IPS-NIHi7 (cell line): ENCODE measurements at regions not wholly inside any gene's neighbourhood (a gene's known extent, or its start where the extent isn't known, plus 50 kb on each side); places are given as distances from the start of the nearest gene placed in this dataset.
"Not testable (repeated sequence)": the region's sequence is repeated elsewhere in the genome, so short reads cannot be mapped to it uniquely, and the experiment has no call there.

Experiments used
- DNase-seq: peaks from one replicate; pipeline ENCODE4 v3.0.0; 2012; ENCODE audit warnings: mixed read lengths; ENCODE audit errors: extremely low spot score

DNA sequence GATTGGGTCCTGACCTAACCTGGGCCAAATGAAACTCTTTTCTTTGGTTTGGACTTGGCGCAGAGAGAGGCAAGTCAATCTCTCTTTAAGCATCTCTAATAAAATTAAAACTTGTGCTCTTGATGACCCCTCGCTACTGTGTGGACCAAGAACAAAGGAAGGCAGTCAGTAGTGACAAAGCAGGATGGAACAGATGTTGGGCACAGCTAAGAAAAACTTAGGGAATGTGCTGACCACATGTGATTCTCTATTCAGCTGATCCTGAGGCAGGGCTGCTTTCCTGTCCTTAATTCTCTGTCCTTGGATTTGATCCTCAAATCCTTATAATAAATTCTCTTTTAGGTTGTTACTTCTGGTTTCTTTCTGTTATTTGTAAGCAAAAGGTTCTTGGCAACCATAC is 259.9 kb downstream of the ZIC1 start:
- no peak for DNase-seq

DNA sequence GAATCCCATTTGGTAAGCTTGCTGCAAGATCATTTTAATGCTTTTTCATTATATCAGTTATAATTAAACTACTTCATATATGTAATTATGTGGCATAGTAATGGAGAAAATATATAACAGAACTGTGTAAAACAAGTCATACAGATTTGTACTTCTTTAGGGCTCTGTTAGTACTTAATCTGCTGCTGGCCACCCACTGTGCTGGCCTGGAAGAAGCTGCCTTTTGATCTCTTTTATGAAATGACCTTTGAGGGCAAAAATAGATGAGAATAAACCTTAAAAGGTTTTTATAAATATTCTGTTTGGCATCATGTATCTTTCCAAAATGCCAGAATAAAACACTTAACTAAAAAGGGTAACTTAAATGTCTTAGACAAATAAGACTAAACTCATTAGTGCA is 262.9 kb downstream of the ZIC1 start:
- DNase-seq = no peak

DNA sequence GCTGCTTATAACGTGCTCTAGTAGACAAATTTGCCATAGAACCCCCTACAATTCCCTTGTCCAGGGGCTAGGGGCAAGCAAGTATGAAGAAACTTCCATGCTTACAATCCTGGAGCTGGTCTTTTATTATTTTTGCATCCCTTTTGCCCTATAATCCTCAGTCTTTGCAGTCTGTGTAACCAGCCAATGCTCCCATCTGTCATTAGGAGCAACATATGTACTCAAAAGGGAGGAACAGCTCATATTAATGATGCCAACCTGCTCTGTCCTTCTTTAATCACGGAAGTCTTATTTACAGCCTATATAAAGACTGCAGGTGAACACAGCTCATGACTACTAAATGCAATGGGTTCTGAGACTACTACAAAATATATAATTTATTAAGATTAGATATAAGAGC is 263.3 kb downstream of the ZIC1 start:
- no peak for DNase-seq

DNA sequence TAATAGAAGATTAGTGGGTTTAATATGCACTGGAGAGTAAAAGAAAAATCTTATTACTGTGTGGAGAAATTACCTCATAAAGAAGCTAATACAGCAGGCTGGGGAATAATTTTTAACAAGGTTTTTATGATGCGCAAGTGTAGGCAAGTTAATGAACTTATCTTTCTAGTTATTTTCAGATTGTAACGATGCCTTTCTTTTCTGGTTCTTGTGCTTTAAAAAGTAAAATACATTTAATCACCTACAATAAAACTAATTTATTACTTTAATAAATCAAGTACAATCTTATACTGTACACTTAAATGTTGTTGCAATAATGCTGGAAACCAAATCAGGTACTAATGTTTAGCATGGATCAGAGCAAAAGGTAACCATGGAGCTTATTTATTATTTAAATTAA is 266.6 kb downstream of the ZIC1 start:
- no peak for DNase-seq

DNA sequence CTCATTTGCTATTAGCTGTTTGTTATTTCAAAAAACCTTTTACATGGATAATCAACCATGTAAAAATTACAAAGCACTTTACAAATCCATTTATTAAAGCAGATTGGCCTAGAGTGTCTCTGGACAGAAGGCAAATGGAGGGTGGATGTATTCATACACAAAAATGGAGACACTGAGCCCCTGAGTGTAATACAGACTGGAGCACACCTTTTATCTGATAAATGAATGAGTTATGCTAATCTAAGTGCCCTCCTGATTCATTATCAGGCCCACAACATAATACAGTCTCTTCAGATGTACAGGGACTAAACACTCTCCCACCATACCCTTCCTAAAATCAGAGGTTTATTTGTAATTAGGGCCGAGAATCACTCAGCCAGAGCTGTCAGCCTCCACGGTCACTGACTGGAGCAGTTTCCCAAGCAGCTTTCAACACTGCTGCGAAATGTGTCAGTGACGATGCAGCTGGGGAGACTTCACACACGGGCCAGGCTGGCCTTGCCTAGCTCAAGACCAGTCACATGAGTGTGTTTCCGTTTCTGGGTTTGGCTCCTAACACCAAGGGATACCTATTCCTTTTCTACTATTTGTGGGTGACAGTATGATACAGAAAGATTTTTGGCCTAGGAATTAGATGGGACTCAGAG is 271.8 kb downstream of the ZIC1 start:
- DNase-seq = no peak

DNA sequence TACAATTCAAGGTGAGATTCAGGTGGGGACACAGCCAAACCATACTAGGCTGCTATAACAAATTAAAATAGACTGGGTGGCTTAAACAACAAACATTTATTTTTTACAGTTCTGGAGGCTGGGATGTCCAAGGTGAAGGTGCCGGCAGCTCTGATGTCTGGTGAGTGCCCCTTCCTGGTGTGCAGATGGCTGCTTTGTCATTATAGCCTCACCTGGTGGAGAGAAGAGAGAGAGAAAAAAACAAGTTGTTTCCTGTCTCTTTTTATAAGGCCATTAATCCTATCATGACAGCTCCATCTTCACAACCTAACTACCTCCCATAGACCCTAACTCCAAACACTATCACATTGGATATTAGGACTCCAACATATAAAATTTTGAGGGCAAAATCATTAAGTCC is 279.7 kb downstream of the ZIC1 start:
- no peak for DNase-seq

DNA sequence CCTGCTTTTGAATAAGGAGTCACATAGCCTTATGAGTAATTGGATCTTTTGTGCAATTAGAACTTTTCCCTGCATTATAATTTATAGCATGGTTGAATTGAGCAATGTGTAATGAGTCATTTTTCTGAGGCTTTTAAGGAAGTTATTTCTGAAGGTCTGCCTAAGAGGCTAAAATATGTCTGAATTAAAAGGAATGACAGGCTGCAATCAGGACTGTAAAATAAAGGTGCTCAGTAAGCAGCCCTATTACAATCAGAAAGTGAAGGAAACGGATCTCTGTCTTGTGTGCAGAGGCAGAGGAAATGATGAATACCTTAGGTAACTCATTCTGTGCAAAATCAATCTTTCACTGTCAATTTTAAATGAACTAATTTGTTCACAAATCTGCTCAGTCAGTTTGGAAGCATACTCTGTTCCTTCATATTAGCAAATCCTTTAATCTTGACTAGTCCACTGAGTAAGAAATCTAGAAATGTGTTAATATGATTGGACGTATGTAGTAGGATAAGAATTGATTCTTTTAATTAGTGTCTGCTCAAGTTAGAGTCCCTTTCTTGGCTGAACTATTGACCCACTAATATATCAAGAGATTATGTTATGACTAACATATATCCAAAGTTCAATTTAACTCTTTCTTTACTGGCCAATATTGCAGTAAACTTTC is 290.1 kb downstream of the ZIC1 start:
- no peak for DNase-seq

DNA sequence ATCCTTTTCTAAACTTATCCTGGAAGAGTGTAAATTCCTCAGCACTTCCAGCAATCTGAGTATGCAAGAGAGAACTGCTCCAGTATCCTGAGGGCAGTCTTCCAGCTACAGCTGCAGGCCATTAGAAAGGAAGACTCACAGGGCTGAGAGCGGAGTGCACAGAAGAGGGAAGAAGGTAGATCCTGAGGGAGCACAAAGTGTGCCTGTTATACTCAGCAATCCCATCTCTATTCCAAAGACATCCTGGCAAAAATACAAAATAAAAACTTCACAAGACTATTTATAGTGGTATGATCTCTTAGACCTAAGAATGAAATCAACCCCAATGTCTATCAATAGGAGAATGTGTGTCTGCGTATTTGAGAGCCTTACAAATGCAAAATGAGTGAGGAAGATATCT is 292.0 kb downstream of the ZIC1 start:
- no peak for DNase-seq

DNA sequence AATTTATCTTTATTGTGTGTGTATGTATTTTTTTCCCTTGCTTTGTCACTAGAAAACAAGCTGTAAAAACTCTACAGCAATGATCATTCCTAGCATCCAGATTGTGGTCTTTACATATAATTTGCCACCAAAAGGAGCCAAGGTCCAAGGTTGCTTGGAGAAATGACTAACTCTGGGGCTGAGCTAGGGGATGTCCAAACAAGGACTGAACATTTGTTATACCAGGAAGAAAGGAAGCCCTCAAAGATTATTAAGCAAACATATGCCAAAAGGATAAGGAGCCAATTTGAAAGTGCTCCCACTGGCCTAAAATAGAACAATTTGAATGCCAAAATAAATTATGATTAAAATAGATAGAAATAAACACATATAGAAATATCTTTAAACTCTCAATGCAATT is 293.3 kb downstream of the ZIC1 start:
- no peak for DNase-seq

DNA sequence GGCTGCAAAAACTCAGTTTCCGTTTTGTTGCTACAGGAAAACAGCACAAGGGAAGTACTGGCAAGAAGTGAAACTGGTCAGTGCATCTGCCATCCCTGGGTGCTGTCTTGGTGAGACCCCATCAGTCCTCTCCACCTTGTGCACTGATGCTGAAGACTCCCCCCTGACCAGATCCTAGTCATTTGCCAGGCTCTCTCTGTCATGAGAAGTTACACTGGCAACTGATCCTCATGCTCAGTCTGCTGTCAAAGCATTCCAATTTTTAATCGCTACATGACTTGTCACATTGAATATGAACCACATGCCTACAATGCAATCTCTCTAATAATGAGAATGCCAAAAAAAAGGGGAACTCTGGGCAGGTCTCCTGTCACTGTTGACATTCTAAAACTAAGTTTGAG is 296.5 kb downstream of the ZIC1 start:
- DNase-seq = no peak

DNA sequence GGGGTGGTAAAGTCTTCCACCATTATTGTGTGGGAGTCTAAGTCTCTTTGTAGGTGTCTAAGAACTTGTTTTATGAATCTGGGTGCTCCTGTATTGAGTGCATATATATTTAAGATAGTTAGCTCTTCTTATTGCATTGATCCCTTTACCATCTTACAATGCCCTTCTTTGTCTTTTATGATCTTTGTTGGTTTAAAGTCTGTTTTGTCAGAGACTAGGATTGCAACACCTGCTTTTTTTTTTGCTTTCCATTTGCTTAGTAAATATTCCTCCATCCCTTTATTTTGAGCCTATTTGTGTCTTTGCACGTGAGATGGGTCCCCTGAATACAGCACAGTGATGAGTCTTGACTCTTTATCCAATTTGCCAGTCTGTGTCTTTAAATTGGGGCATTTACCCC is 301.6 kb downstream of the ZIC1 start:
- DNase-seq = not testable (repeated sequence)

DNA sequence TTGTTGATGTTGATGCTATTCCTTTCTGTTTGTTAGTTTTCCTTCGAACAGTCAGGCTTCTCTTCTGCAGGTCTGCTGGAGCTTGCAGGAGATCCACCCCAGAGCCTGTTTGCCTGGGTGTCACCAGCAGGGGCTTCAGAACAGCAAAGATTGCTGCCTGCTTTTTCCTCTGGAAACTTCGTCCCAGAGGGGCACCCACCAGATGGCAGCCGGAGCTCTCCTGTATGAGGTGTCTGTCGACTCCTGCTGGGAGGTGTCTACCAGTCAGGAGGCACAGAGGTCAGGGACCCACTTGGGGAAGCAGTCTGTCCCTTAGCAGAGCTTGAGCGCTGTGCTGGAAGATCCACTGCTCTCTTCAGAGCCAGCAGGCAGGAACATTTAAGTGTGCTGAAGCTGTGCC is 303.2 kb downstream of the ZIC1 start:
- DNase-seq = no peak

DNA sequence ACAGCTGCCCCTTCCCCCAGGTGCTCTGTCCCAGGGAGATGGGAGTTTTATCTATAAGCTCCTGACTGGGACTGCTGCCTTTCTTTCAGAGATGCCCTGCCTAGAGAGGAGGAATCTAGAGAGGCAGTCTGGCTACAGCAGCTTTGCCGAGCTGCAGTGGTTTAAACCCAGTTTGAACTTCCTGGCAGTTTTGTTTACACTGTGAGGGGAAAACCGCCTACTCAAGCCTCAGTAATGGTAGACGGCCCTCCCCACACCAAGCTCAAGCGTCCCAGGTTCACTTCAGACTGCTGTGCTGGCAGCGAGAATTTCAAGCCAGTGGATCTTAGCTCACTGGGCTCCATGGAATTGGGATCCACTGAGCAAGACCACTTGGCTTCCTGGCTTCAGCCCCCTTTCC is 303.6 kb downstream of the ZIC1 start:
- DNase-seq = not testable (repeated sequence)

DNA sequence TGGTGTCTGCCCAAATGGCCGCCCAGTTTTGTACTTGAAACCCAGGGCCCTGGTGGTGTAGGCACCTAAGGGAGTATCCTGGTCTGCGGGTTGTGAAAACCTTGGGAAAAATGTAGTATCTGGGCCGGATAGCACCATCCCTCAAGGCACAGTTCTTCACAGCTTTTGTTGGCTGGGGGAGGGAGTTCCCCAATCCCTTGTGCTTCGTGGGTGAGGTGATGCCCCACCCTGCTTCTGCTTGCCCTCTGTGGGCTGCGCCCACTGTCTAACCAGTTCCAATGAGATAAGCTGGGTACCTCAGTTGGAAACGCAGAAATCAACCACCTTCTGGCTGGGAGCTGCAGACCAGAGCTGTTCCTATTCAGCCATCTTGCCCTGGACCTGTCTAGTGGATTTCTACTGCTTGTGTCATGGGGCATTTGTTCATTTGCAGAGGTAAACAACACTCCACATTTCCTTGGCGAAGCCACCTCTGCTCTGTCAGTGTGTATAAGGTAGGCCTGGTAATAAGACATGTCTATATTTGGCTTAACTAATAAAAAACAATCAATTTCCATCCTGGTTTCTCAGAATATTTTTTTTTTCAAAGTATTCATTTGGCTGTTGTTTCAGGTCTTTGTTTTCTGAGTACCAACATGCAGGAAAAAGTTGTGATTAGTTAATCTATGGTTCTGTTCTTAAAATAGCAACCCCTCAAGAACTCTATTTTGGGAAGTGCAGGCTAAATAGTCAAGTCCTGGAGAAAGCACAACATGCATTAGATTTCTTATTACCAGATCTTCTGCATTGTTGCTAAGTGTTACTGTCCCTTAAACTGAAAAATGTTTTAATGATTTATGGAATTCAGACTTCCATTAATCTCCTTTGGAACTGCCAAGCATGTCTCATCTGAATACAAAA is 304.3 kb downstream of the ZIC1 start:
- no peak for DNase-seq

DNA sequence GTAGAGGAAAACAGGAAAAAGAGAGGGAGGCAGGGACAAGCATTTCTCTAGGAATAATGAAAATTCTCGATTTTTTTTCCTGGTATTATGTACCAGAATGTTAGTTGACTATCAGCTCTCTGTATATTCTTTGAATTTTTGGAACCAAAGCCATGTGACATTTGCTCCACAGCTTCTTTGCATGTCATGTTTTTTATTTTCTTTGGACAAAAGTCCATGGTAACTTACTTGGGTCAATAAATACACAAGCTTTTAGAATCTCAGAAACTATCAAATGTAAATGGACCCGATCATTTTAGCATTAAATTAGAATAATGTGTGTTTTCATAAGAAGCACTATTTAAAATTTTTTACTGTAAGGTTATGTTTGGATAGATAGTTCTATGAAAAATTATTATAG is 320.5 kb downstream of the ZIC1 start:
- no peak for DNase-seq

DNA sequence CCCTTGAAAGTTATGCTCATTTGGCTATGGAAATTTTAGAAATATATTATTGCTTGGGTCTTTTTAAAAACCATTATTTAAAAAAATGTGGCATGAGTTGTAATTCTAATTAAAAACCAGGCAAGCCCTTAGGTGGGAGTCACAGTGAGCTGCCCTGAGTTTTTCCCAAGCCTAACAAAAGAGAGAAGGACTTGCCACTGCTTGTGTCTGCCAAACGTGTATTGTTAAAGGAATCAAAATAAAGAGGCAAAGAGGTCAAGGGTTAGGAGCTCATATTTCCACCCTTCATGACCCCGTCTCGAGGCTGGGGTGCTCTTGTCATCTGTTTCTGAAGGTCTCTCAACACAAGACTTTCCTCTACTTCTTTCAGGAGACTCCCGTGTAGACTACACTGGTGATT is 321.1 kb downstream of the ZIC1 start:
- peak; percentile 10 for DNase-seq

DNA sequence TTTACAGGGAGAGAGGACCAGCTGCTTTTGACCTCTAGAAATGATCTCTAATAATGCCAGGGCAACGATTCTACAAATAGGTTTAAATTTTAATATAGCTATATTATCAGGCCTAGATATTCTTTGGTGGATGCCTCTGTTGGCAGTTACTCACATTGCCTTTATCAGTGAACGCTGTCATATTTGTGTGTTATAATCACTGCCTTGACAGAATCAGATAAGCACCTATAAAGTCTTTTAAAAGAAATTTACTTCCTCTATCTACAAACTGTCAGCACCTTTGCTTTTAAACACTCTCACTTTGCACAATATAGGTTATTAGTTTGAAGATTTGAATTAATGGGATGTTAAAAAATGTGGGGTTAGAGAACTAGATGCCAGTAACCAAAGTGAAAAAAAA is 324.1 kb downstream of the ZIC1 start:
- no peak for DNase-seq

DNA sequence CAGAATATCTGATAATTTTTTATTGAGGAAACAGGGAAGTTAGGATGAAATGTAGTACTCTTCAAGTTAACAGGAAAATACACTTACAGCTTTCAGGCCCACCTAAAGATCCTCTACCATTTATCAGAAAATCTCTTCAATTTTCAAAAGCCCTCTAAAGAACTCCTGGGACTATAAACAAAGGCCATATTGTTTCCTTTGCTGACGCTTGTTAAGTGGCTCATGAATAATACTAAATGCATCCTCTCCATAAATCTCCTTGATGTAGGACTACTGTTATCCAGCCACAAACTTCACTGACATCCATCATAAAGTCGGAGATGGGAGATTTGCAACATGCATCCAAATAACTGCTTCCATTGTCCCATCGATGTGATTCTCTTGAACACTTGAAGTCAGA is 326.5 kb downstream of the ZIC1 start:
- no peak for DNase-seq

DNA sequence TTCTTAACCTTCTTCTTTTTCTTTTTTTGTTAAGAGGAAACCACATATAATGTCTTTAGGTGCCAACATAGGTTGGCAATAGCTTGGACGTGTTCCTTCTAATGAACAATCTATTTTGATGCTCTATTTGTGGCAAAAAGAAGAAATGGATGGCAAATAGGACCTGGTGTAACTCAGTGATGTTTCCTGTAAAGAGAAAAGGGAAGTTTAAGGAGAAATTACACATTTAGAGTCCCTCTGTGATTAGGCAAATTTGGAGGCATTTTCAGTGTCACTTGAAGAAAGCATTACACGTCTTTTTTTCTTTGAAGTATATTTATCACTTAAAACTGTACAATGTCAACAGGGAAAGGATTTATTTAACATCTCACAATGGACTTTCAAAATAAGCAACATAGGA is 327.1 kb downstream of the ZIC1 start:
- no peak for DNase-seq

DNA sequence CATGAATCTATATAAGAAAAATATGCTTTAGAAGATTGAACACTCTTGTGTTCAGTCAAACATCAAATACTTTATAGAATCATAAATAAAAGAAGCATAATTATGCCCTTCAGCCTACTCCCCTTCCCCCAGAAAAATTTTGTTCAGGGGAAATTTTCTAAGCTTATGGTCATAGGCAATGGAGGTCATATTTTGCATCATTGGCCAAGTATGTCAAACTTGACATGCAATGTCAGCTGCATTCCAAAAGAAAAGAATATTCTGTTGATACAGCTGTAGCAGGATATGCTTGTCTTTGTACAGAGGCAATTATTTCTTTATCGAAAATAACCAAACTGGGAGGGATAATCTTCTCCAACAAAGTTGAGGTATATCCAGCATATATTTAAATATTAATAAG is 328.2 kb downstream of the ZIC1 start:
- DNase-seq = no peak

DNA sequence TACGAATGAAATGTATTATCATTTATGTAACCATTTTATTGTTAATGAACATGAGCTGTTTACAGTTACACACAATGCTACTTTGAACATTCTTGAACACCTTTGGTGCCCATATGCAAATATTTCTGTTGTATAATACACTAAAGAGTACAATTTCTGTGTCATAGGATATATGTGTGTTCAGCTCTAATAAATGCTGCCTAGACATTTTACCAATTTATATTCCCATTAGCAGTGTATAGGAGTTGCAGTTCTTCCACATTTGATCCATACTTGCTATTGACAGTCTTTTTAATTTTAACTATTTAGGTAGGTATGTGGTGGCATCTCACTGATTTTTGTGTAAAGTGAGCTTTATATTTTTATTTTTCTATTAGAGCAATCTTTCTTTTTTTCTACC is 331.8 kb downstream of the ZIC1 start:
- DNase-seq = no peak

DNA sequence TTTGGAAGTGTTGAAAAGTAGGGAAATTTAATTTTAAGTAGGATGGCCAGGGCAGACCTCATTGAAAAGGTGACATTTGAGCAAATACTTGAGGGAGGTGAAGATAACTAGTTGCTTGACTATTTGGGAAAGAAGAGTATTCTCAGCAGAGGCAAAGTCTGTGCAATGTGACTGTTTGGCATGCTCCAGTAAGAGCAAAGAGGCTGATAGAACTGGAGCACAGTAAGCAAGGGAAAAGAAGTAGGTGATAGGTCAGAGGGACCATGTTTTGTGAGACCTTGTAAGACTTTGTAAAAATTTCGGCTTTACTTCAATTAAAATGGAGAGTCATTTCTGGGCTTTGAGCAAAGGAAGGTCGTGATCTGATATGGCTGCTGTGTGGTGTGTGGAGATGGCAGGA is 335.8 kb downstream of the ZIC1 start:
- DNase-seq = no peak

DNA sequence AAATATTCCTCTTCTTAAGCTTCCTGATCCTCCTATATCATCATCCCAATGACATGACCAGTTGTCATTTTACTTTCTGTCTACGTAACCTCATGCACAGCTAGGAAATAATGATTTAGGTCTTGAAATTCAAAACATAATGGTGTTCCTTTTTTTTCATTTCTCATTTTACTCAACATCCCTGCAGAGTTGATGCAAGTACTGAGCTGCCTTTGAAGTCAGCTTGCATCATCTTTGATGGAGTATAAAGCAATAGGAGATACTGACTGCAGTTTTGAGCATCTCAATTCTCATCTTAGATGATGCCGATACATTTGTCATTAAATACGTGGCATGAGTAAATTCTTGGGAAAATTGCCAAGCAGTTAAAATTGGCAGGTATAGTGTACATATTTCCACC is 346.1 kb downstream of the ZIC1 start:
- no peak for DNase-seq
